GM21576 (cell line): ENCODE measurements at regions not wholly inside any gene's neighbourhood (a gene's known extent, or its start where the extent isn't known, plus 50 kb on each side); places are given as distances from the start of the nearest gene placed in this dataset.

Experiments used
- ATAC-seq: cut with Tn5 transposase; IDR thresholded peaks from one replicate; pipeline ENCODE4 v1.9.1; 2021; ENCODE audit warnings: mild to moderate bottlenecking, moderate library complexity; ENCODE audit not compliant: unreplicated experiment

DNA sequence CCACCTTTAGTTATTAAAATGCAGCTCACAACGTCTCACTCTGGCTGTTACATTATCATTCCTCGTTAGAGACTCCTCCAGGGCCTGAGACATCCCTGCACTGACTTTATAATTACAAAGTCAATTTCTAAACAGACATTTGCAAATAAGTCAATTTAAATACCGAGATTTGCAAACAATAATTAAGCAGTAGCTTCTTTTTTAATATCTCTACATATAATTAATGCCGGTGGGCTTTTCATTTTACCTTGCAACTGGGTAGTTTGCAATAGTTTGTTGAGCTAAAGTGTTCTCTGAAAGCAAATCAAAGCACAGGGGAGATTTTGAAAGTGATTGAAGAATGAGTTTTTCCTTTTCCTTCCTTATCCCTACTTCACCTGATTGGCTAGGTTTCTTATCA is 154.4 kb downstream of the TLR4 start:
- no peak for ATAC-seq

DNA sequence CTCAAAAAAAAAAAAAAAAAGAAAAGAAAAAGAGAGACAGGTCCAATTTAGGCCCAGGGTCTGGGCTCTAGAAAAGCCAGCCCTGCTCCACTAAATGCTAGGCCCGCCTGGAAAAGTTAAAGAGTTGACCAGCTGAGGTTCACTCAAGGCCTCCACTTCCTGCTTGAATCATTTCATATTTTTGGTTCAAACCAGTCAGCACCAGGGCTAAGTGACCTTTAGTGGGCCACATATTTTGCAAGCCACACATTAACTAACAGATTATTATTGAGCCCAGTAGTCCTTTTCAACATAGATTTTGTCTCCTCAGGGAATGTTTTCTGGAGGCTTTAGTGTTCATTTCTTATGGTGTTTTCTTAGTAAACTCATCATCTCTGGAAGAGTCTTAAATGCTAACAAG is 156.6 kb downstream of the TLR4 start:
- ATAC-seq: no peak

DNA sequence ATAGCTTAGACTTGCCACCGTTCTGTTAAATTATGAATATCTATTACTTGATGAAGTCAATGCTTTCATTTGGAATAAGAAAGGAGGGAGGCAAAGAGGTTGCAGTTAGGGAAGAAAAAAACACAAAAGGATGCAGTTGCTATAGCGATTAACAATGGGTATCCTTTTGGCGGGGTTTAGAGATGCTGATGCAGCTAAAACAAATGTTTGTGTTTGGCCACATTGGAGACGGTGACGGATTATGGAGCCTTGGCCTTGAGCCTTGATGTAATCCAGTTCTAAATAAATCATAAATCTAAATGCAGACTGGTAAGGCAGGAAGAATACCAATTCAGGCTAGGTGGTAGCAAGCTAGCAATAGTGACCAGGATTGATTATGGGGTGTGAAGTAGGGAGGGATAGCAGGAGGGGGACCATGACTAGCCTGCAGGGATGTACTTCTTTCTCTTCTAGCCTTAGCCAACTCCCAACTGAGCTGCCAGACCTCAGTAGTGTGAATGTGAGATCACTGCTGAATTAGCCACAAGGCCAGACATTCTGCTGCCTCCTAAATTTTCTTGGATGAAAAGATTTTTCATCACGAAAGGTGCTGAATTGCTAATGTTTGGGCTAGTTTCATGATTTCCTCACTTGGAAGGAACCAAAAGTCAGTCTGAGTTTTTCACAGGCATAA is 160.3 kb downstream of the TLR4 start:
- ATAC-seq: no peak

DNA sequence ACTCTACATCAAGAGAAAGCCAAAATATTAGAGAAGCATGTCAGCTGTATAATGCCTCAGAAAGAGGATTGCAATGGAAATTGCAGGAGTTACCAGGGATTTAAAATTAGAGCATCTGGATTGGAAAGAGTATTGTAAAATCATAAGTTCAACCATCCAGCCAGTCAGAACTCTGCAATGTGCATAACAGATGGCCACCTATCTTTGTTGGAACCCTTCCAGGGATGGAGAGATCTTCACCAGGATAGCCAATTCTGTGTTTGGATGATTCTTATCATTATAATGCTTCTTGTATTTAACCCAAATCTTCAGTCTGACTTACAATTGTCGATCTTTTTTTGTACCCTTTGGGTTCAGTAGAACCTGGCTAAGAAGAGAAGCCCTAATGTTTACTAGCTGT is 164.4 kb downstream of the TLR4 start:
- no peak for ATAC-seq

DNA sequence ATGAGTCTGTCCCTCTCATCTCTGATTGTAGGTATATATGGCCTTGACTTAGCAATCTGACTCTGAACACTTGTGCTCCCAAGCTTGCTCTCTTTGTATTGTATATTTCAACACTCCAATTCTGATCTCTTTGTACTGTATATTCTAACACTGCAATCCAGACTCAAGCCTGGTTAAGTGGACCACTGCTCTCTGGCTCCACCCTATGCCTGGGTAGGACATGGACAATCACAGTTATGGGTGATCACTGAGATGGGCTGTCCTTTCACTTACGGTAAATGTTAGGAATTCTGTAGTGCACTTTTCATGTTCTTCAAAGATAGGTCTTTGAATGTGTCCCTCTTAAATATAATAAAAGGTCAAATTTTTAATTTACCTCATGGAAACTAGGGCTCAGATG is 165.1 kb downstream of the TLR4 start:
- no peak for ATAC-seq

DNA sequence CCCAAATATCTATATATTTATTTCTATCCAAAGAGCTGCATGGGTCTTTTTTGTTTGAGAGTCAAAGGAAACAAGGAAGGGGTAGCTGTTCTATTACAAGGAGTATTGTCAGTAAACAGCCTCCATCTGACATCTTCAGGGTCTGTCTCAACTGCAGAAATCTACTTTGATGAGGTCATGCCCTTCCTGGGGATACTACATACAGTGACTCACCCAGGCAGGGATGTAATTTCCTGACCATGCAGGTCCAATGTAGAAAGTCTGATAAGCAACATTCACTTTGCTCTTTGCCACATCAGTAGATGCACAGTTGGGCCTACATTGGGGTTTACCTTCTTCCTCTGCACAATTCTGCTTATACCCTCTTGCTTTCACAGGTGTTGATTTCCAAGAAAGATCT is 165.5 kb downstream of the TLR4 start:
- ATAC-seq: no peak

DNA sequence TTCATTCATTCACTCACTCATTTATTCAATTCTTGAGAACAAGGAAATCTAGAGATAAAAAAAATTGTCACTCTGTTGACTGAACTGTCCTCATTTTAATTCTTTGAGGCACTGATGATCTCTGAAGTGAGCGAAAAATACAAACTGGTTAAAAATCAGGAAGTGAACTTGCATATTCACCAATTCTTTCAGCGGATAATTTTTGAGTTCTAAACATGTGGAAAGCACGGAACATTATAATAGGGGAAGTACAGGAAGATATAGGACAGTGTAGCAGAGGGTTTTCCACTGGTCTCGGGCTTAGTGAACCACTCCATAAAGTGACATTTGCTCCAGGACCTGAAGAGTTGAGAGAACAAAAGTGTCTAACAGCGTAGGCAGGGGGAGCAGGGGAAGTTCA is 169.5 kb downstream of the TLR4 start:
- no peak for ATAC-seq

DNA sequence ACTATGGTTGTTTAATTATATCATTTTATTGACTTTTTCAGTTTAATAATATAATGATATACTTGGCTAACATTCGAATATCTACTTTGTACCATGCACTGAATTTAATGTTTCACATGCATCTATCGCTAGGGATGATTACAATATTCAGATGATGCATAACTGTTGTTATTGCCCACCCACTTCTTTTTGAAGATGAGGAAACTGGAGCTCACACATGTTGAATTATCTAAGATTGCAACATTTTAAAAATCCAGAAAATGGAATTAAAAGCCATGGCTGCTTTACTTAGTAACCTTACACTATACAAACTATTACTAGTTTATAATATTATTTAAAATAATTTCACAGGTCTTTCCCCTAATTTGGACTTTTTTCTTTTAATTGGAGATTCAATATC is 171.7 kb downstream of the TLR4 start:
- no peak for ATAC-seq

DNA sequence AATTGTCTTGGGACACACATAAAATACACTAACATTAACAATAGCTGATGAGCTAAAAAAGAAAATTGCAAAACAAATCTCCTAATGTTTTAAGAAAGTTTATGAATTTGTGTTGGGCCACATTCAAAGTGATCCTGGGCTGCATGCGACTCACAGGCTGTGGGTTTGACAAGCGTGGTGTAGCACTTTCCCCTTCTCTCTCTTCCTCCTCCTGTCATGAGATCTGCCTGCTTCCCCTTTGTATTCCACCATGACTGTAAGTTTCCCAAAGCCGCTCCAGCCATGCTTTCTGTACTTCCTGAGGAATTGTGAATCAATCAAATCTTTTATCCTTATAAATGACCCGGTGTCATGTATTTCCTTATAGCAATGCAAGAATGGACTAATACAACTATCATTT is 178.0 kb downstream of the TLR4 start:
- ATAC-seq: no peak

DNA sequence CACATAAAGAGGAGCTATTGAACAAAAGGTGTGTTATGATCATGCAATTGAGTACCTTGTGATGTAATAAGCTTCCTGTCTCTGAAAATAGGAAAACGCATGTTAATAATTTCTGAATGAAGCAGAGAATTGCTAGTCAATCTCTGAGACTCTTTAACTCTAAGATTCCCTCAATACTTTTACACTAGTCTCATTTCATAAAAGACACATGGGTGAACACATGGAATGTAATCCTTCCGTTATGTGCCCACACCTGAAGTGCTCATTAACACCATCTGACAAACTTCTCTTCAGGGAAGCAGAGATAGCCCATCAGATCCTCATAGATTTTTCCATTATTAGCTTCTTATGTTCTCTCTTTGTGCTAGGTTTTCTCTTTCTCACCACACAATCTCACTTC is 182.4 kb downstream of the TLR4 start:
- ATAC-seq: no peak

DNA sequence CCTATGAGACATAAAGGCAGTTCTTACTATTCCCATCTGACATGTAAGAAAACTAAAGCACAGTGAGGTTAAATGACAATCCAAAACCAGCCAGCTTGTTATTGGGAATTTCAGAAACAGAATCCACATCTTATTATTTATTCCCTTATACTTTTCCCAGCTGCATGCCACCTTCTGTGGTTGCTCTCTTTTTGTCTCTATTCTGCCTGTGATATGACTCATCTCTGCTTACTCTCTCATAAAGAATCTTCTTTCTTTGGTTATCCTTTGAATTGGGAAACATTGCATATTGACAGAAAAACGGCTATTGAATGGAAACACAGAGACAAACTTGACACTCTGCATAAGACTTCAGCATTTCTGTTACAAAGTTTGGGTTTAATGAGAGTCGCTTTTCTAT is 183.2 kb downstream of the TLR4 start:
- no peak for ATAC-seq

DNA sequence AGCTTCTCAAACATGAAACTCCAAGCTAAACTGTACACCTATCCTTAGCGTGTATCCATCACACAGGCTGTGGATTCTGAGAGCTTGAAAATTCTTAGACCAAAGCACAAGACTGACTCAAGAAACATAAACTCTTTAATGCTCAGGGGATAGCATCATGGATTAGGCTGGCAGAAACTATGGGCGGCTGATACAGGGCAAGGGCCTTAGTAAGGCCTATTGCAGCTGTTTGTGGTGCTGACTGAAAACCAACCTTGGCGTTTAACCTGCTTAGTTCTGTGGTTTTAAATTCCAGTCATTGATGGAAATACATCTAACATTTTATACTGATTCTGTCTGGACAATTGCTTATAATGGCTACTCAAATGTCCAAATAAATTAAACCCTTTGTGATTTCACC is 183.7 kb downstream of the TLR4 start:
- no peak for ATAC-seq

DNA sequence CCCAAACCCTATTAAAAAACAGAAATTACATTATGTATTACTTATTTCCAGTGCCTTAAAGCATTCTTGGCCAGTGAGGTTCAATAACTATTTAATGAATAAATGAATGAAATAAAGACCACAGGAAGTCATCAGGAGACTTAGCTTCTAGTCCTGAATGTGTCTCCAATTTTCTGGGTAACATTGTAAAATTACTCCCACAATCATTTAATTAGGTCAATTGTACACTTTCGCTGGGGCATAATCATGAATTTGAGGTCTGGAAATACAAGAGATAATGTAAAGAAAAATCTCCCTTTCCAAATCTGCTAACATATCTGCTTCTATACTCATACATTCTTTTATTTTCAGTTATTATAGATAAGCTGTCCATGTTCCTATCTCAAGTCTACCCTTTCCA is 199.2 kb downstream of the TLR4 start:
- no peak for ATAC-seq

DNA sequence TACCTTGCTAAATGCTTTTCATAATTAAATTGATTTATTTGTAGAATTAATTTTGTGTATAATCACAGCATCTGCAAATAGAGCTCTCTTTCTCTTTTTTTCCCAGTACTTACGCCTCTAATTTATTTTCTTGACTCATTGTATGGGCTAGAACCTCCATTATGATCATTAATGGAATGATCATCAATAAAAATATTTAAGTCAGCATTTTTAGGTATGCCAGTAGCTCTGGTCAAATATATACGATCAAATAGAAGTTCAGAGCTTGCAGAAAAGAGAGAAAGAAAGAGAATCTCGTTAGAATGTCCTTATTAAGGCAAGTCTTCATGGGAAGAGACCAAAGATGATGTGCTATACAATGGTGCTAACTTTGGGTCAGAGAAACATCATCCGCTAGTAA is 202.6 kb downstream of the TLR4 start:
- no peak for ATAC-seq

DNA sequence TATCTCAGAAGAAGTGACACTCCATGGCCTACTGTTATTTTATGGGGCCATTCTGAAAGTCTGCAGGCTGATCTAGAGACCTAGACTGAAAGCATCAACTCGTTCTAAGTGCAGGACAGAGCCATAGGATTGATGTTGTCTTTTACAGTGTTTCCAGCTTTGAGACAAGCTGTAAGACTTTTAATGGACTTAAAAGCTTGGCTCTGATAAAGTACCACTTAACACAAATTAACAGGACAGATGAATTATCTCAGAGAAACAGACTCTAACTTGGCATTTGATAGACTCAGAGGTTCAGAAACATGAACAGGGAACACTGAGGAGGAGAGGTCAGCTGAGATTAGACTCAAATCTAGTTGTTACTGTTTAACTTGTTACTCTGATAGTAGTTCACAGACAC is 203.2 kb downstream of the TLR4 start:
- no peak for ATAC-seq

DNA sequence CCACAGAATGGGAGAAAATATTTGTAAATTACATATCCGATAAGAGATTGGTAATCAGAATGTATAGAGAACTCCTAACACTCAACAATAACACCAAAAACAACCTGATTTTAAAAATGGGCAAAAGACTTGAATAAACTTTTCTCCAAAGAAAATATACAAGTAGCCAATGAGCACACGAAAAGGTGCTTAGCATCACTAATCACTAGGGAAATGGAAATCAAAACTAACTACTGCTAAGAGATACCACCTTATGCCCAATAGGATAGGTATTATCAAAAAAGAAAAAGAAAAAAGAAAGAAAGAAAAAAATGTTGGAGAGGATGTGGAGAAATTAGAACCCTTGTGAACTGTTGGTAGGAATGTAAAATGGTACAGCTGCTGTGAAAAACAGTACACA is 212.1 kb downstream of the TLR4 start:
- ATAC-seq: no peak

DNA sequence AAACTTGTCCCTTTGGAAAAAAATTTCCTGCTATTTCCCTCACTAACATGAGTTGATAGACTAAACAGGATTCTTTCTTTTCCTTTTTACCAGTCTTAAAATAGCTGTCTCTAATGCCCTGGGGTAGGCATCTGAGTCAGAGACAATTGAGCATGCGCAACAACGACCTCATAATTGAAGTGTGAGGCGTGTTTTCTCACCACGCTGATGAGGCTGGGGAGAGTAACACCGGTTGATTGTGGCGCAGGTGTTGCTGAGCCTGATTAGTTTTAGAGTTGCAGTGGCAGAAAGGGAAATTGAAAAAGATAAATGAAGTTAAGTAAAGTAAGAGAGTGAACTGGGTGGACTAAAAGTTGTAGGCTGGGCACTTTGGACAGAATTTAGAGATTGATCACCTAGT is 213.7 kb downstream of the TLR4 start:
- ATAC-seq: no peak

DNA sequence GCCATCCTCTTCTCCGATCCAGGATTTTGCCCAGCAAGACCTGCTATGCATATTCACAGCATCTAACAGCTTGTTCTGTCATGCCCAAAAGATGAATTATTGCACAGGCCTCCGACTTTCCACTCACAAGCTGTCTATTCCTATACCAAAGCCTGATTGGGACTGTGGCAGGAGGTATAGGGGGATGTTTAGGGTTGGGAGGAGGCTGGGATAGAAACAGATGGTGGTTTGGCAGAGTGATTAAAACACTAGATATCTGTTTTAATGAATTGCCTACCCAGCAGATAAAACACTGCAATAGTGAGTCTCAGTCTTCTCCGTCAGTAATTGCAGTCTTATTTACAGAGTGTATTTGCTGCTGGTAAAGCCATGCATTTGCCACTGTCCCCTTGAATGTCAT is 215.3 kb downstream of the TLR4 start:
- no peak for ATAC-seq

DNA sequence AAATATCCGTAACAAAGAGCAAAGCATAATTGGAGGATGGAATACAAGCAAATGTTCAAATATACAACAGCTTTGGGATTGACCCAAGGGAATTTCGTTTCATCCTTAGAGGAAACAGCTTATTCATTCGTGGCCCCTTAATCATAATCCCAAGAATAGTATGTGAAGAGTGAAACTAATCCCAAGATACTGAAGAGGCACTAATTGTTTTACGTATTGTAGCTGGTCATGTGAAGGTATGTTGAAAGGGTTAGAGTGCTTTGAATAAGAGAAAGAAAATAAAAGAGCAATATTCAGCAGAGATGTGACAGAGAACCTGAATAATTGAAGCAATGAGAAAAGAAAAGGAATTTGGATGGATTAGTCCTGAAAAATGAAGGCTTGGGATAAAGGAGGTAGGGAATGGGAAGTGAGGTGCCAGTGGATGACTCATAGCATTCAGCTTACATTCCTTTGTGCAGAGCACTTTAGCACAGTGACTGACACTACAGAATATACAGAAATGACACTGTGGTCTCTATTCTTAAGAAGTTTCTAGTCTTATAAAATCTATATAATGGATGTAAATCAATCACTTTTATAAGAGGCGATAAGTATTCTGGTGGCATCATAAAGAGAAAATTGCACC is 221.9 kb downstream of the TLR4 start:
- no peak for ATAC-seq

DNA sequence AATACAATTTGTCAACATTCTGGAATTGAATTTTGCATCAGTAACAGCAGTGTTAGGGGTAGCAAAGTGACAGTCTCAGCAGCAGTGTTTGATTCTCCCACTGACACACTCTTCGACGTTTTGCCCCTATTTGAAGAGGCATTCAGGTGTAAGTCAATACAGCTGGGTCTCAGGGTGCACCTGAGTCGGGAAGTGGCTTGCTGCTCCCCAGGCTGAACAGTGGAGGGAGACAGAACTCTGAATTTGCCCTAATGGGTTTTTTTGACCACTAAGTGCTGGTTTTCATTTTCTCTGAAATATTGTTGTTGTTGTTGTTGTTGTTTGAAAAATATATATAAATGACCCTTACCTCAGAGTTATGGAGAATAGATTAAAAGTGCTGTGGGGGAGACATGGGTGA is 223.2 kb downstream of the TLR4 start:
- ATAC-seq: no peak

DNA sequence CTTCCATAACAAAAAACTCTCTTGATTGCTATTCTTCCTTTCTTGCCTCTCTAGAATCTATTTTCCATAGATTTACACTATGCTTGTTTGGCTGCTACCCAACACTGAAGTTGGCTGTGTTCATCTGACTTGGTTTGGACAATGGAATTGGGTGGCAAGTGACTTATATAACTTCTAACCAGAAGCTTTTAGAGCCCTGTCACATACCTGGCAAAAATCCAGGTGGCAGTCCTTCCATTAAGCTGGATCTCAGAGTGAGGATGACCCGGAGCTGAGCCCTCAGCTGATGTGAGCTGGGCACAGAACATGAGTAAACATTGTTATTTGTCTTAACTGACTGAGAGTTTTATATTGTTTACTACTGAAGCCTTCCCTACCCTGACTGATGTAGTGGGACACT is 225.7 kb downstream of the TLR4 start:
- ATAC-seq: no peak

DNA sequence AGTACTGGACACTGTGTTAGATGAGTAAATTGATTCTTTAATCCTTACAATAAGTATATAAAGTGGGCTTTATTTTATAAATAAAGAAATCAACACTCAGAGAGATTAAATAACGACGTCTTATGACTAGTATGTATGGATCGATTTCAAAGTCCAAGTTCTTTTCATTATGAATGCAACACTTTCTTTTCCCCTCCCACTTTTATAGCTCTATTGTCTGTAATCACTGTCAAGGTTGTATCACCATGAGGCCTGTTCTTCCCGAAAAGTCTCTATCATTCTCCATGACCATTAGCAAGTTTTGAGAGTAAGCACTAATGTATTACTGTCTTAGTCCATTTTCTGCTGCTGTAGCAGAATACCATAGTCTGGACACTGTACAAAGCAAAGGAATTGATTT is 228.4 kb downstream of the TLR4 start:
- no peak for ATAC-seq
